HEK293 (cell line): ENCODE measurements at regions not wholly inside any gene's neighbourhood (a gene's known extent, or its start where the extent isn't known, plus 50 kb on each side); places are given as distances from the start of the nearest gene placed in this dataset.

Experiments
- INSM2 ChIP-seq: fragments of 450-650 bp; formaldehyde crosslinking; IDR thresholded peaks from 2 replicates; pipeline ENCODE4 v1.5.1; 2016; ENCODE audit warnings: missing biosample characterization, missing genetic modification characterization
- MZF1 ChIP-seq: fragments of 450-650 bp; formaldehyde crosslinking; IDR thresholded peaks from 2 replicates; pipeline ENCODE4 v1.5.1; 2017; ENCODE audit warnings: missing biosample characterization, missing genetic modification characterization, borderline replicate concordance
- OVOL3 ChIP-seq: fragments of 450-650 bp; formaldehyde crosslinking; IDR thresholded peaks from 2 replicates; pipeline ENCODE4 v1.5.1; 2016; ENCODE audit warnings: missing biosample characterization, missing genetic modification characterization
- ZBTB21 ChIP-seq: fragments of 450-650 bp; formaldehyde crosslinking; IDR thresholded peaks from 2 replicates; pipeline ENCODE4 v1.5.1; 2017; ENCODE audit warnings: missing biosample characterization, missing genetic modification characterization
- ZBTB8A ChIP-seq: fragments of 450-650 bp; formaldehyde crosslinking; IDR thresholded peaks from 2 replicates; pipeline ENCODE4 v1.5.1; 2016; ENCODE audit warnings: missing biosample characterization, missing genetic modification characterization
- ZNF350 ChIP-seq: fragments of 450-650 bp; formaldehyde crosslinking; IDR thresholded peaks from 2 replicates; pipeline ENCODE4 v1.5.0; 2017; ENCODE audit warnings: missing biosample characterization, mild to moderate bottlenecking, missing genetic modification characterization
- ZNF585B ChIP-seq: fragments of 450-650 bp; formaldehyde crosslinking; IDR thresholded peaks from 2 replicates; pipeline ENCODE4 v1.5.1; 2016; ENCODE audit warnings: missing biosample characterization, missing genetic modification characterization
- ZNF837 ChIP-seq: fragments of 450-650 bp; formaldehyde crosslinking; IDR thresholded peaks from 2 replicates; pipeline ENCODE4 v1.5.1; 2016; ENCODE audit warnings: missing biosample characterization, missing genetic modification characterization
- TF ChIP-seq, protein P1 (sequence below): fragments of 450-650 bp; formaldehyde crosslinking; IDR thresholded peaks from 2 replicates; pipeline ENCODE4 v1.5.1; 2016; ENCODE audit warnings: missing biosample characterization, missing genetic modification characterization

- TF ChIP-seq OVOL3 (tag by site-specific recombination) (no peak), MZF1 (tag by site-specific recombination) (no peak), INSM2 (tag by site-specific recombination) (no peak), ZNF585B (no peak), ZNF350 (tag by site-specific recombination) (no peak), ZBTB8A (tag by site-specific recombination) (no peak), ZBTB21 (tag by site-specific recombination) (no peak), ZNF837 (tag by site-specific recombination) (no peak)
- TF ChIP-seq, protein P1, sequence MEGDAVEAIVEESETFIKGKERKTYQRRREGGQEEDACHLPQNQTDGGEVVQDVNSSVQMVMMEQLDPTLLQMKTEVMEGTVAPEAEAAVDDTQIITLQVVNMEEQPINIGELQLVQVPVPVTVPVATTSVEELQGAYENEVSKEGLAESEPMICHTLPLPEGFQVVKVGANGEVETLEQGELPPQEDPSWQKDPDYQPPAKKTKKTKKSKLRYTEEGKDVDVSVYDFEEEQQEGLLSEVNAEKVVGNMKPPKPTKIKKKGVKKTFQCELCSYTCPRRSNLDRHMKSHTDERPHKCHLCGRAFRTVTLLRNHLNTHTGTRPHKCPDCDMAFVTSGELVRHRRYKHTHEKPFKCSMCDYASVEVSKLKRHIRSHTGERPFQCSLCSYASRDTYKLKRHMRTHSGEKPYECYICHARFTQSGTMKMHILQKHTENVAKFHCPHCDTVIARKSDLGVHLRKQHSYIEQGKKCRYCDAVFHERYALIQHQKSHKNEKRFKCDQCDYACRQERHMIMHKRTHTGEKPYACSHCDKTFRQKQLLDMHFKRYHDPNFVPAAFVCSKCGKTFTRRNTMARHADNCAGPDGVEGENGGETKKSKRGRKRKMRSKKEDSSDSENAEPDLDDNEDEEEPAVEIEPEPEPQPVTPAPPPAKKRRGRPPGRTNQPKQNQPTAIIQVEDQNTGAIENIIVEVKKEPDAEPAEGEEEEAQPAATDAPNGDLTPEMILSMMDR (tag by site-specific recombination), result no peak
Measured at GRCh38 chr20:47927944-47928343, 142.7 kb upstream of the SULF2 start.
